C4-2B (cell line): ENCODE measurements at regions not wholly inside any gene's neighbourhood (a gene's known extent, or its start where the extent isn't known, plus 50 kb on each side); places are given as distances from the start of the nearest gene placed in this dataset.

Source experiments
- ZFX ChIP-seq: fragments of 450-650 bp; IDR thresholded peaks from 2 replicates; pipeline ENCODE4 v1.6.1; 2017
- TF ChIP-seq, protein P1 (sequence below): fragments of 450-650 bp; conservative IDR thresholded peaks from 2 replicates; pipeline ENCODE4 v1.5.1; 2017; ENCODE audit warnings: mild to moderate bottlenecking

DNA sequence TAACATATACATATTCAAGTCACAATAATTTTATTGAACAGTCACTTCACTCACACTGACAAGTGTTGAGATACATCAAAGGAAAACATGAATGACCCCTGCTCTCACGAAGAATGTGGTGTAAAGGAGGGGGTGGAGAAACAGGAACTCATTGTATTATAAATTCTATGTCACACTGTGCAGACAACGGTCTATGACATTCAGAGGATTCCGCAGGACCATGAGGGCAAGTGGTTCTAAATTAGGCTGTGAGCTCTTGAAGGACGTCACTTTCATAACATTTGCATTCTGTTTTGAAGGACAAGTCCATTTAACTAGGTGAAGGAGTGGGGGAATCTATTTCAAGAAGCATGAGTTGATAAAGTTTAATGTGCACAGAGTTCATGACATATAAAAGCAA, 415.2 kb upstream of the HS3ST1 start:
- TF ChIP-seq, protein P1, sequence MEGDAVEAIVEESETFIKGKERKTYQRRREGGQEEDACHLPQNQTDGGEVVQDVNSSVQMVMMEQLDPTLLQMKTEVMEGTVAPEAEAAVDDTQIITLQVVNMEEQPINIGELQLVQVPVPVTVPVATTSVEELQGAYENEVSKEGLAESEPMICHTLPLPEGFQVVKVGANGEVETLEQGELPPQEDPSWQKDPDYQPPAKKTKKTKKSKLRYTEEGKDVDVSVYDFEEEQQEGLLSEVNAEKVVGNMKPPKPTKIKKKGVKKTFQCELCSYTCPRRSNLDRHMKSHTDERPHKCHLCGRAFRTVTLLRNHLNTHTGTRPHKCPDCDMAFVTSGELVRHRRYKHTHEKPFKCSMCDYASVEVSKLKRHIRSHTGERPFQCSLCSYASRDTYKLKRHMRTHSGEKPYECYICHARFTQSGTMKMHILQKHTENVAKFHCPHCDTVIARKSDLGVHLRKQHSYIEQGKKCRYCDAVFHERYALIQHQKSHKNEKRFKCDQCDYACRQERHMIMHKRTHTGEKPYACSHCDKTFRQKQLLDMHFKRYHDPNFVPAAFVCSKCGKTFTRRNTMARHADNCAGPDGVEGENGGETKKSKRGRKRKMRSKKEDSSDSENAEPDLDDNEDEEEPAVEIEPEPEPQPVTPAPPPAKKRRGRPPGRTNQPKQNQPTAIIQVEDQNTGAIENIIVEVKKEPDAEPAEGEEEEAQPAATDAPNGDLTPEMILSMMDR: no peak
- TF ChIP-seq ZFX: no peak
